ENCODE measurements at regions not wholly inside any gene's neighbourhood (a gene's known extent, or its start where the extent isn't known, plus 50 kb on each side); places are given as distances from the start of the nearest gene placed in this dataset.
"Not testable (repeated sequence)": the region's sequence is repeated elsewhere in the genome, so short reads cannot be mapped to it uniquely, and the experiment has no call there.

GRCh38 chr1:55463814-55464475 lies 248.8 kb upstream of the USP24 start:
- DNase-seq = no peak

GRCh38 chr1:55457874-55458273 lies 242.7 kb upstream of the USP24 start:
- DNase-seq = no peak

DNA sequence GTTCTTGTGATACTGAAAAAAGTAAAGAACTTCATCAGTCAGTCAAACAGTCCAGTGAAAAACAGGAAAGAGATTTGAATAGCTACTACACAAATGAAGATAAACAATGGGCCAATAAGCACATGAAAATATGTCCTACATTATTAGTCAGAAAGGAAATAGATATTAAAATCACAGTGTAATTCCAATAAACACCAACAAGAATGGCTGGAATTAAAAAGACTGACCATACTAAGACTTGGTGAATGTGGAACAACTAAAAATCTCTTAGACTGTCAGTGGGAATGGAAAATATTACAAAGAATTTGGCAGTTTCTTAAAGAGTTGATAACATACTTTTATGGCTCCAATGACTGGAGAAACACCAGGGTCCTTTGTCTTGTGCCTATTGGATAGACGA lies 241.8 kb upstream of the USP24 start:
- DNase-seq = no peak

- no peak for DNase-seq
These were observed 233.1 kb upstream of the USP24 start for GRCh38 chr1:55448261-55448660.

DNA sequence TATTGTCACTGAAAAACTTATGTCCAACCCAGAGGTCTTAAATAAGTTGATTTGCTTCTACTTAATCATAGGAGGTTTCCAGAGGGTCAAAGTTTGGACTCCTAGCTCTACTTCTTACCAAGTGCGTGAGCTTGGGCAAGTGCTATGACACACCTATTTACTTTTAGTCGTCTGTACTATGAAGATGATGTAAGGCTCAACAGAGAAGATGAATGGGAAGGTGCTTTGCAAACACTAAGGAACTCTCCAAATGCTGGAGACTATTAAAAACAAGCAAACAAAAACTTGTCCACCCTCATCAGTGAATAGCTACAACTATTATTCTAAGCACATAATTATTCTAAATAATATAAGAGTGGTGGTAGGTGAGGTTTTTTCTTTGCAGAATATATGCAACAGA lies 232.3 kb upstream of the USP24 start:
- DNase-seq = no peak

DNA sequence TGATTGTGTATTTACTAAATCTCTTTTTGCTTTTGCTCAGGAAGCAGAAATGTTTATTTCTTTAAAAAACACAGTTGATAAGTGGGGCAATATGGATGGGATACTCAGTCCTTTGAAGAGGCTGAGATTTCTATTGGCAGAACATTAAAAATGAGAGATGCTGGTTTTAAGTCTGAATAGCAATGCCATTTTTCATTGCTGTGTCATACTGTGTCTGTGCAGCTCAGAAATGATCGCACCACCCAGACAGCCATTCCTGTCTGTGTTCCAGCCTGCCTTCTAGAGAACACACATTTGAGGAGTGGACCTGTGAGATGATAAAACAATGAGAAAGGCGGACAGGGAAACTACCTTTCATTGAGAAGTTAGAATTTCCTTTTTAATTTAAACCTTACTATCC lies 231.2 kb upstream of the USP24 start:
- DNase-seq = no peak

DNA sequence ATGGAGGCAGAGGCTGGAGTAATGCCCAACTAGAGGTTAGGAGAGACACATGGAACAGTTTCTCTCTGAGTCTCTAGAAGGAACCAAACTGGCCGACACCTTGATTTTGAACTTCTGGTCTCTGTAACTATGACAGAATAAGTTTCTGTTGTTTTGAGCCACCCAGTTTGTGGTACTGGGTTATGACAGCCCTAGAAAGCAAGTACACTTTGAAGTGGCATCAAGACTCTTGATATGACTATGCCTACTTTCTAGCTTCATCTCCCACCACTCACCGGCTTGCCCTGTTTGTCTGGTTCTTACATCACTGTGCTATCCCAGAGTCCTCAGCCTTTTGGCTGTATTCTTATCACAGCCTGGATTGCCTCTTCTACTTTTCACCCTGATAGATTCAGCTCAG lies 230.3 kb upstream of the USP24 start:
- no peak for DNase-seq

- no peak for DNase-seq
These were observed 229.5 kb upstream of the USP24 start for GRCh38 chr1:55444667-55445066.

GRCh38 chr1:55443175-55443915 lies 228.2 kb upstream of the USP24 start:
- DNase-seq = no peak

DNA sequence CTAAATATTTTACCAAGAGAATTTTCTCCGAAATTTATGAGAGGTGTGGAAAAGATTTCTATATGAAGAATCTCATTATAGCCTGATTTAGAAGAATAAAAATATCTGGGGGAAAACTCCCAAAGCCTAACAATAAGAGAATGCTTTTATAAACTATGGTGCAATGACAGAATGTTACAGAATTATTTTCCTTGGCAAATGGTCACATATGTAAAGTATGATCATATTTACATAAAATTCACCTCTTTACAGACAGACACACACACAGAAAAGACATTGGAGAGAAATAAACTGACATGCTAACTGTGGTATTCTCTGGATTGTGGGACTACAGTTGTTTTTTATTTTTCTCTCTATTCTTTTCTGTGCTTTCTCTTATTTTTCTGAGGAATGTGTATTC lies 226.3 kb upstream of the USP24 start:
- no peak for DNase-seq

GRCh38 chr1:55437692-55438091 lies 222.5 kb upstream of the USP24 start:
- DNase-seq = no peak

DNA sequence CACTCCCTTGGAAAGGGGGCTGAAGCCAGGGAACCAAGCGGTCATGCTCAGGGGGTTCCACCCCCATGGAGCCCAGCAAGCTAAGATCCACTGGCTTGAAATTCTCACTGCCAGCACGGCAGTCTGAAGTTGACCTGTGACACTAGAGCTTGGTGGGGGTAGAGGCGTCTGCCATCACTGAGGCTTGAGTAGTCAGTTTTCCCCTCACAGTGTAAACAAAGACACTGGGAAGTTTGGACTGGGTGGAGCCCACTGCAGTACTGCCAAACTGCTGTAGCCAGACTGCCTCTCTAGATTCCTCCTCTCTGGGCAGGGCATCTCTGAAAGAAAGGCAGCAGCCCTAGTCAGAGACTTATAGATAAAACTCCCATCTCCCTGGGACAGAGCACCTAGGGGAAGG lies 215.6 kb upstream of the USP24 start:
- not testable (repeated sequence) for DNase-seq

DNA sequence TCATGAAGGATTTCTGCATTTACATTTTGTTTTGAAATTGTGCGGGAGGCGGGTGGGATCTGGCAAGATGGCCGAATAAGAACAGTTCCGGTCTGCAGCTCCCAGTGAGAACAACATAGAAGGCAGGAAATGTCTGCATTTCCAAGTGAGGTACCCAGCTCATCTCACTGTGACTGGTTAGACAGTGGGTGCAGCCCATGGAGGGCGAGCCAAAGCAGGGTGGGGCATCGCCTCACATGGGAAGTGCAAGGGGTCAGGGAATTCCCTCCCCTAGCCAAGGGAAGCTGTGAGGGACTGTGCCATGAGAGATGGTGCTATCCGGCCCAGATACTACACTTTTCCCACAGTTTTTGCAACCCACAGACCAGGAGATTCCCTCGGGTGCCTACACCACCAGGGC lies 215.0 kb upstream of the USP24 start:
- not testable (repeated sequence) for DNase-seq

- DNase-seq = no peak
These were observed 214.1 kb upstream of the USP24 start for GRCh38 chr1:55428944-55429931.

GRCh38 chr1:55428231-55428630 lies 213.1 kb upstream of the USP24 start:
- DNase-seq = no peak

- no peak for DNase-seq
These were observed 212.4 kb upstream of the USP24 start for GRCh38 chr1:55427606-55428005.

DNA sequence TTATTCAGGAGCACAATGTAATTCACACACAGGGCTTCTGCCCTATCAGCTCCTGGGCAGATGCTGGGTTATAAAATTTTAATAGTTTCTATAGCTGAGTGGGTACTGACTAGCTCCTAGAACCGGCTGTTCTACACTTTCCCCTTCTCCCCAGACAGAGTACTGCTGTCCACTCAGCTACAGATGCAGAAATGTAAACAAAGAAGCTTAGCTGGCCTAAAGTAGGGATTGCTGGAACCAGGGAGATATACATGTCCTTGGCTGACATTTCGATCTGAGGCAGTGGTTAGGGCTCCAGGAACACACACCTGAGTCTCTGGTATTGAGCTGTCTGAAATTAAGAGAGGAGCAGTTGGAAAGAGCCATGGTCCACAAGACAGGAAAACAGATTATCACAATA lies 211.5 kb upstream of the USP24 start:
- no peak for DNase-seq

DNA sequence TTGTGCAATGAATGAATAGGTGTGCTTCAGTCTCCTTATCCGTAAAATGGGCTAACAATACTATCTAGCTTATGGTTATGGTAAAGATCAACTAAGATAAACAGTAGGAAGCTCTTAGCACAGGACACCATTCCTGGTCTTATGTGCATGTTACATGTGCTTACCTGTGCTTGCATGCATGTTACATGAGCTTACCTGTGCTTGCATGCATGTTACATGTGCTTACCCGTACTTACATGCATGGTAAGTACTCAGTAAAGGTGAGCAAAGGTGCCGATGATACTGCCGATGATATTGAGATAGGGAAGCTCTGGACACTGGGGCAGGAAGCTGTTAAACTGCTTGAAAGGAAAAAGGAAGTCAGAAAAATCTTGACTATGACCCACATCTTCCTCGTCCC lies 211.0 kb upstream of the USP24 start:
- DNase-seq = no peak

DNA sequence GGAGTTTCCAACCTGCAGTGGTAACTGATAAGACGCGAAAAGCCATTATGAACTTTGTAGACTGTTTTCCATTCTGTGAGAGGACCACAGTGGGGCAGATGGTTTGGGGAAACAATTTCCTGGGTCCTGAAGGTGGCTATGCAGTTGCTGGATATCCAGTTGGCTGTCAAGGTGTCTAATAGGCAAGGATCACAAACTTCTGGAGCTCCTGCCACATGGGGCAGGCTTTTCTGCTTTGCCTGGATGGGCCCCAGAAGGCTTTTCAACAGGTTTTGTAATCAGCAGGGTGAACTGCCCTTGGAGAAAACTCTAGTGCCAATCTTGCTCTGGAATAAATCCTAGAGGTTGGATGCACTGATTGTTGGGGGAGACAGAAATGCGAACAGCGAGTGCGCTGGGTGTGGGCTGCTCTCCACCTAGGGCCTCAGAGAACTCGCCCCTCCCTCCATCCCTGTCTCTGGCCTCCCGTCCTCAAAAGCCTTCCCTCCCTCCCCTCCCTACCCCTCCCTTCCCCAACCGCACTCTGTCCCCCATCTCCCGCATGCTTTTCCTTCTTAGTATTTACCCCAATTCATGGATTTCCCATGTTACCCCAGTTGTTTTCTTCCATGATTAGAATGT lies 210.3 kb upstream of the USP24 start:
- DNase-seq = no peak

DNA sequence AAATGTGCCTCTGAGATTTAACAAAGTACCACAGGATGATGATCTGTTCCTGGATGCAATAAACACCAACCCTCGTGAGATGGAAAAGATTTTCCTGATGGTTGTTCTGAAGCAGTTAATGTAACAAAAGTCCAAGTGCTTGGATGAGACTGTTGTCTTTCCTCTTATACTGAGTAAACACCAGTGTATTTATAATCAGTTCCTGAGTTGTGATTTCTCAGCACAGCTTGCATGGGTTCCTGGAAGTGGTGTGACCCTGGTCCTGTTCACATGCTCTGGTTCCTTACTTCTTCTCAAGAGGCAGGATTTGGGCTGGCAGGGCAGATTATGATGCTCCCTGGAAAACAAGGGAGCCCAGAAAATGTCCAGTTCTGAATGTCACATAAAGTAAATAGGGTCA lies 208.2 kb upstream of the USP24 start:
- no peak for DNase-seq

DNA sequence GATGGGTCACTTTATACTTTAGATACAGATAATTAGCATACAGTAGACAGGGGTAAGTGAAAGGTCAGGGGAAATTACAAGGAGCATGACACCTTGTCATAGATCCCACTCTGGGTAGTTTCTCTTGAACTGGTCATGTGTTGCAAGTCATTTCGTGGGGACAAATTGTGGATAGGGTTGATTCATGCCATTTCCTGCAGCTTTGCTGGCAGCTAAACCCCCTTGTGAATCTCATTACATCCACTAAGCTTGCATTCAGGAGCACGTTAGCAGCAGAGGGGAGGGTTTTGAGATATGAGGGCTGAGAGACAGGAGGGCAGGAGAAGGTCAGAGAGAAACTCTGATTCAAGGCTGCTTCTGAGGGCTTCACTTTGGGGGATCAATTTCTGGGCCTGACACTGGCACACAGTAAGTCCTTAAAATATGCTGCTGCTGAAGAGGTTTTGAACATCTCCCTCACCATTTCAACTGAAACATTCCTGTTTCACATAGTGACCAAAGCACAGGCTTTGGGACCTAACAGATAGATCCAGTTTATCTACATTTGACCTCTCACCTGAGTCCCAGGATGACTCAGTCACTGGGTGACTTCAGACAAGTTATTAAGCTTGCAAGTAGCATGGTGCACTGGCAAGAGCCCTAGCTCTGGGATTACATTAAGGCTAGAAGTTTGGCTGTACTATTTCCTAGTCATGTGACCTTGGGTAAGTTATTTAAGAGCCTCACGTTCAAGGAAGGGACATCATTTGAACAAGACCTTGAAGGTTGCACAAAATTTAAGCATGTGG lies 206.0 kb upstream of the USP24 start:
- DNase-seq = no peak

DNA sequence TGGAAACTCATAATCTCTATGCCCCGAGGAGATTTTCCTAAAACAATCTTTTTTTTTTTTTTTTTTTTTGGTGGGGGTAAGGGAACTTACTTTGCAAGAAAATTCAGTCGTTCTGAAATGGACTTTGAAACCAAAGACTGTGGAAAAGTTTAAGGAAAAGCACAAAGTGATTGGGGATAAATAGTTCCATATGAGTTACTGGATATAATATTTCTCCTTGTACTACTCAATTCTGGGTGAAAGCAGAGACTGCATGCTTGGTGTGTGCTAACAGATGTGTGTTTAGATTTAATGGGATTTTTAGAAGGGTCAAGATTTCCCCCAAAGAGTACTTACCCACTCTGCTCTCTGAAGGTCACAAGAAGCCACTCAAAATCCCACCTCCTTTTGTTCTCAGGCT lies 204.9 kb upstream of the USP24 start:
- DNase-seq = no peak
